A204.1 (cell line): ENCODE measurements at regions not wholly inside any gene's neighbourhood (a gene's known extent, or its start where the extent isn't known, plus 50 kb on each side); places are given as distances from the start of the nearest gene placed in this dataset.

Source experiments
- FAIRE-seq: peaks from 2 replicates; lab custom pipeline; 2012; peaks lifted over from hg19 to GRCh38; lab: Jason Lieb, UNC

DNA sequence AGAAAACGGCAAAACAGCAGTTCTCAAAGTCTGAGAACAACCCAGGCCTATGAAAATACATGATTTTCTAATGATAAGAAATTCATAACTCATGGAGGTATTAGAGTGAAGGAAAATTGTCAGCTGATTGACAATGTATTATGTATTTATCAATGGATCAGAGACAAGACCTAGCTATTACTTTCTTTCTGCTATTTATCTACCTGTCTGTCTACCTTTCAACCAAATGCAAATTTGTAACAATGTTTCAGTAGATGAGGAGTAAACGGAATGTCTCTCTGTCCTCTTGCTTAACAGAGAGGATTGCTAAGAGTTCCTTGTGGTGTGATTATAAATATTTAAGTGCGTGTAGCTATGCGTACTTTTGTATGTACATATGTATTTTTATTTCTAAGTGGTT is 568.7 kb upstream of the RGS18 start:
- no peak for FAIRE-seq

DNA sequence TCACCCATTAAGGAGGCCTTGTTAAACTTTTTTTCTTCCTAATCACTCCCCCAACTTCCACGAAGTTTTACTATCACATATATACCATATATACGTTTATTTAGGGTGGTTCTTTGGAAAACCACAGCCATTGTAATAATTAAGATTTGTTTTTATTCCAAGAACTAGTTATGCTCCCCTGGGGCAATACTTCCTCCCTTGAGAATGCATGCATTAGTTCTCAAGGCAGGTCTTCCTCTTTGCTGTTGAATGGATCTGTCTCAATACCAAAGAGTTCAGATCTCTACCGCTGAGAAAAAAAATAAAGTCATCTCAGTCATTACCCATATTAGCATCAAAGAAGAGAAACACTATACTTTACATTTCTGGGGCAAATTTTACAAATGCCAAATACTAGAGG is 567.7 kb upstream of the RGS18 start:
- FAIRE-seq, result no peak

DNA sequence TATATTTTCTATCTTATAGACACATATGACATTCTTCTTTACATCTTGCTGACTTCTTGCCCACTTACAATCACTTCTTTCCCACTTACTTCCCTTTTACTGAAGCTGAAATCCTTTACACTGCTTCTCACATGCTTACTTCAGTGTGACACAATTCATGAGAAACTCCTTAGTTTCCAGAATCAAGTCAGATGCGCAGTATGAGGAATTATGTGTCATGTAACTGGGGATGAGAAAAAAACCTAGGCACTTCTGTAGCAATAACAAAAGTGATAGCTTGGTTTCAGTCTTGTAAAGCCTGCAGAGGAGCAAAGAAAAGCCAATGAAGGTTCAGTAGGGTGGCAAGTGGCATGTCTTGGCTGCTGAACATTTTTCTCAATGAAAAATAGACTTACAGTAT is 566.2 kb upstream of the RGS18 start:
- no peak for FAIRE-seq

DNA sequence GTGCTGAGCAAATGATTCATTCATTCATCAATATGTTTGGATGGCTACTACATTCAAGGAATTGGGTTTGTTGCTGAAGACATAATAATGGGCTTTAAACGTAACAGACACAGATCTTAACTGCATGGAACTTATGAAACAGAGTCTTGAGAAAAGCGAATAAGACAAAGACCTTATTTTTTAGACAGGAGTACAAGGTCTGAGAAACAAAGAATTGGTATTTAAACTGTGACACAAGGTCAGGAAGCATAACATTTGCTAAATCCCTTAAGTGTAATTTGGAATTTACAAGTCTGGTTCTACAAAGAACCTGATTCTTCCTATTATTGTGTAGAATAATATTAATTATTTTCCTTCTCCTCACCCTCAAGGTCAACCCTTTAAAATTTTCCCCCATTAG is 565.4 kb upstream of the RGS18 start:
- FAIRE-seq, result no peak

DNA sequence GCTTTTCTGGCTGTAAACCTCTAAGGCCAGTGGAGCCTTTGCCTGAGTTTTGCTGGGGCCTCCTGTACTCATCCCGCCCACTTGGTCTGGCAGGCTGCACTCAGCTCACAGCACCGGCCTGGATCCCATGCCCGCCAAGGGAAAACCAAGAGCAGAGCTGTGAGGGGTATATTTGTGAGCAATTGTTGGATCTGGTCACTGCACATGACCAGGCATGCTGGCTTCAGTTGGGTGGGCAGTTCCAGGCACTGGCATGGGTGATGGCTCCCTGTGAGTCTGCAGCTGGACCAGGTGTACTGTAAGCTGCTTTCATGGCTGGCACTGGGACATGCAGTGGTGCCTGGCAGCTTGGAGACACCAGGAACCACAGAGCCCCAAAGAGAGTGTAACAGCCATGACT is 563.1 kb upstream of the RGS18 start:
- FAIRE-seq, result no peak

DNA sequence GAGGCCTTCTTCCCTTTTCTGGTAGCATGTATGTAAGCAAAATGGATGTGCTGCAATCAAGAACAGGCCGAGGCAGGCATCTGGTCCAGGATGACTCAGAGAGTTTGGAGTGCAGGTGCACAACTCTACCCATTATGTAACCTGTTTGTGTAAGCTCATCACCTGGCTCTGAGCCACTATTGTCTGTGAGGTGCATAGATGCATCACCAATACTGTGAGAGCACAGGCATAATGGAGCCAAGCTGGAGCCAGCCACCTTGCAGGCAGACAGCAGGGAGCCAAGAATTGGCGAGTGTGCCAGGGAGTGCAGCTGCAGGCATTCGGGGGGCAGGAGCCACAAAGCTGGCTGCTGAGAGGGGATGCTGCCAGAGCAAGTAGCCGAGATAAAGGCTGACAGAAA is 549.9 kb upstream of the RGS18 start:
- no peak for FAIRE-seq

DNA sequence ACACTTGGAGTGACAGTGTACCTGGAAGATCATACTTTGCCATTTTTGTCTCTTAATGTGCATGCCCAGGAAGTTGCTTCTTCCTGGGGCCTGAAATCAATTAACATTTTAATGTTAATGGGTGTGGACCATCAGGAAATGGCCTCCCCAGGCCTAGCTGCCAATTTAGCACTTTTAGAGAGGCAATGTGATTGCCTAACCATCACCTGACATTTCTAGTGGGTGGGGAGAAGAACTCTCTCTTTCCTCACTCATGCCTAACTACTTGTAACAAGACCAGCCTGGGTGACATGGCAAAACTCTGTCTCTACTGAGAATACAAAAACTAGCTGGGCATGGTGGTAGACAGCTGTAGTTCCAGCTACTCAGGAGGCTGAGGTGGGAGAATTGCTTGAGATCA is 549.0 kb upstream of the RGS18 start:
- FAIRE-seq, result no peak

DNA sequence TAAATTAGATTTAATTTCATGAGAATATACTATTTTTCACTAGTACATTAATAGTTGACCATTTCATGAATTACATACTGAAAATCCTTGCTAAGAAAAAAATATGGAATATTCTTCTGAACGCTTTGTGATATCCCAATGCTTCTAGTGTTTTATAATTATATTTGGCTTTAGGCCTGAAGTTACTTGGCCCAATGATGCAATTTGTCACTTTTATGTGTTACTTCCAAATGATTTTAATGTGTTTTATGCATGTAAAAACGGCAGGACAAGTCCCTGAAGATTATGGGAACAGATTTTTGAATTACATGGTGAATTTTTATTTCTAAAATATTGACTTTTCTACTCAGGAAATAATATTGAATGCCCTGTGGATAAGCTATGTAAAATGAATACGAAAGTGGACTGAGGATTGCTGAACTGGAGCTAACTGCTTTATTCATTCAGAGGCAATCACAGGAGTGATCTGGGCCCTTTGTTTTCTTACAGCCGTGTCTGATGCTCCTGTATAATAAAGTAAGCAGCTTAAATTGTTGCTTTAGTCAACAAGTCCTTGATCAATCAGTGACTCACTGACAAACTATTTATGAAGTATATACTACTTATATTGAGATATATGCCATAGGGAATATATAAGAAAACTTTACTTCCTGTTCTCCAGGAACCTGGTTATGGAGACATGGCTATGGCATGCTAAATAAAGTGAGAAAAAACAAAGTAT is 543.0 kb upstream of the RGS18 start:
- no peak for FAIRE-seq

DNA sequence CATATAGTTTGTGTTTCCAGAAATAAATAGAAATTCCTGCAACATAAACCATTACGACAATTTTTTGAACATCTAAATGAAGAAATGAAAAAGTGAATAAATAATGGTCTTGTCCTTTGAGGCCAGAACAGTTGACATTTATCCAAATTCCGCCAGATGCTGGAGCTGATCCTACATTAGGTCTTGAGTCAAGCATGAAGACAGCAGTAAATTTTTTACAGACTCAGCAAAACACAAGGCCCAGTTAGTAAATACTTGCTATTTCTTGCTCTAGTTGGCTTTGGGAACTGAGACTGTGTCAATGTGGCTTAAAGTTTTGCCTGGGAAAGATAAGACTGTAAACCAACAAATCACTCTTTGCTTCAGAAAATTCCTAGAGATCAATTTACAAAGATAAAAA is 540.1 kb upstream of the RGS18 start:
- FAIRE-seq, result no peak

DNA sequence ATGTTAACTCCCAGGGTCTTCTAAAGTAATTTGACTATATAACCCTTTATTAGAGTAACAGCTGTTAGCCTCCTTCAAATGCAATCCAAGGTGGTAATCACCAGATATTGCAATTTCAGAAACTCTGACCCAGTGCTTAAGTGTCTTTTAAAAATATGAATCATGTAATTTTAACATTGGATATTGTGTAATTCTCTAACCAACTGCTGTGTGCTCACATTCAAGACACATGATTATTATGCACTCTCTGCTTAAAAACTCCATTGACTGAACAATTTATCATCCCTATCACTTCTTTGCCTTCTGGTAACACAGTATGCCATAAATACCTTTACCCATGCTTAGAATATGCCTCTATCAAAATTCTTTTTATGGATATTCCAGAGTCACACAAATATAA is 537.4 kb upstream of the RGS18 start:
- FAIRE-seq, result no peak

DNA sequence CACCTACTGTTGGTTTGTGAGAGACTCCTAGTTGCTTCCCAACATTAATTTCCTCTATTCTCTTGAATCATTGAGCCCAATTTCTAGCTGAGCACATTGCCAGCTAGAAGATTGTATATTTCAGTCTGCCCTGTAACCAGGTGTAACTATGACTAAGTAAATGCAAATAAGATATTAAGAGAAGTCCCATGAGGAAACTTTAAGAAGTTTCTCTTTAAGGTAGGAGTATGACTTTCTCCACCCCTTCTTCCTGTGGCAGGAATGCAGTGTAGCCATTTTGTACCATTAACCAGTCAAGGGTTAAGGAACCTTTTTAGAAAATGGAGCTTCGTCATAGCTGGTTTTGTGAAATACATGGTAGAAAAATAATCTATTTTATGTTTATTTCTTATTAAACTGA is 534.2 kb upstream of the RGS18 start:
- FAIRE-seq, result no peak

DNA sequence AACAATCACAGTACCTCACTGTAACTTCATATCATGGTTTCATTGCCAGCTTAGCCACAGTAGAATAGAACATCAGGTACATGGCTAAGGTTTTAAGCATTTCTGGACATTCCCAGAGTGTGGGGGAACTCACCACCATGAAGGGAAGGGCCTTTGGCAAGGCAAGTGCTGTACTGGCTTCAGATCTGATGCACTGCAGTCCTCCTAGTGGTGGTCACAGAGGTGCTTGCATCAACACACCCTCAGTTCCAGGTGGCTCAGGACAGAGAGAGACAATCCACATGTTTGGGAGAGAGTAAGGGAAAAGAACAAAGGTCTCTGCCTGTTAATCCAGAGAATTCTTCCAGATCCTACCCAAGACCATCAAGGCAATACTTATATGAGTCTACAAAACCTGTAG is 528.4 kb upstream of the RGS18 start:
- FAIRE-seq, result no peak

DNA sequence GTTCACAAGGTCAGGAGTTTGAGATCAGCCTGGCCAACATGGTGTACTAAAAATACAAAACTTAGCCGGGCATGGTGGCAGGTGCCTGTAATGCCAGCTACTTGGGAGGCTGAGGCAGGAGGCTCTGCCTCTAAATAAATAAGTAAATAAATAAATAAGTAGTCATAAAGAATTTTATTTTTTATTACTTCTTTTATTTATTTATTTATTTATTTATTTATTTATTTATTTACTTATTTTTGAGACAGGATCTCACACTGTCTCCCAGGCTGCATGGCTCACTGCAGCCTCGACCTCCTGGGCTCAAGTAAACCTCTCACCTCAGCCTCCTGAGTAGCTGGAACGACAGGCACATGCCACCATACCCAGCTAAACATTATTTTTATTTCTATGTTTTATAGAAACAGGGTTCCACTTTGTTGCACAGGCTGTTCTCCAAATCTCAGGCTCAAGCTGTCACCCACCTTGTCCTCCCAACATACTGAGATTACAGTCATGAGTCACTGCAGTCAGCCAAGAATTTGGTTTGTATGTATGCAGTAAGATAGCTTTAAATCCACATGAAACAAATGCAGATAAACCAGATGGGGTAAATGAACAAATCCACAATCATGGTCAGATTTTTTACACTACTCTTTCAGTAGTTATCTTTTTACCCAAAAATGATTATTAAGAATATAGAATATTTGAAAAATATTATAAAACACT is 523.3 kb upstream of the RGS18 start:
- FAIRE-seq, result no peak

DNA sequence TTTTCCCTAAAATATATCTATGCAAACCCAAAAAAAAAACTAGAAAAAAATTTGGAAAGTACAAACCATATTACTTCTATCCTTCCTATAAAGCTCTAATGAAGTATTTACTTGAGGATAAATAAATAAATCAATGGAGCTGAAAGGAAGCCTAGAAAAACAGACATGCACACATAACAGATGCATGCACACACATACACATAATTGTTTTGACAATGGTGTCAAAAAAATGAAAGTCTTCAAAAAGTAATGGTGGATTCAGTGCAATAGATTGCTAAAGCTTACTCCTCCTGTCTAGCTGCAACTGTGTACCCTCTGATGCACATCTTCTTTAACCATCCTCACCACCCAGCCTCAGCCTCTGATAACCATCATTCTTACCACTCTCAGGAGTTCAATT is 521.9 kb upstream of the RGS18 start:
- no peak for FAIRE-seq

DNA sequence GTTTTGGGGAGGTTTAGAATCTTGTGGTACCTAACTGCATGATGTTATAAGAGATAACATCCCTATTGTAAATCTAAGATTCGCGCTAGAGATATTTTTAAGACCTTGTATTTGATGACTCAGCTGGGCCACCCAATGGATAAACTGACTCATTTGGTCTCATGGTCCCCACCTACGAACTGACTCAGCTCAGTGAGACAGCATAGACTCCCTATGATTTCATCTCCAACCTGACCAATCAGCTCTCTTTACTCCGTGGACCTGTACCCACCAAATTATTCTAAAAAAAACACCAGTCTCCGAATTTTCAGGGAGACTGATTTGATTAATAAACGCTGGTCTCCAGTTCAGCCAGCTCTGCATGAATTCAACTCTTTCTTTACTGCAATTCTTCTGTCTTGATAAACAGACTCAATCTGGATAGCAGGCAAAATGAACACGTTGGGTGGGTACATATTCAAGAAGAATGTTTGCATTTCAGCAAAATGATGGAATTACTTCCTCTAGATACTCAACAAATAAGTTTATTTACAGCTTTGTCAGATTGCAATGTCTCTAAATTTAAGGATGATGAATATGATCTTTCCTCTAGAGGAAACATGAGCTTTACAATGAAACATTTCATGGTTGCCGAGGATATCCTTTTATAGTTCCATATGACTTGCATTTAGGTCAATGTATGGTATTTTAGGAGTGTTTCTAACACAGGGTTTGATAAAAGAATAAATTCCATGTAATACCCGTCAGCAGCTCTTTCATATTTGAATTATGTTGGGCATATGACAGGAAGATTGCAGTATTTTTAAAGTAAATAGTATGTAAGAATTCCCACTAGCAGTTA is 516.6 kb upstream of the RGS18 start:
- no peak for FAIRE-seq

DNA sequence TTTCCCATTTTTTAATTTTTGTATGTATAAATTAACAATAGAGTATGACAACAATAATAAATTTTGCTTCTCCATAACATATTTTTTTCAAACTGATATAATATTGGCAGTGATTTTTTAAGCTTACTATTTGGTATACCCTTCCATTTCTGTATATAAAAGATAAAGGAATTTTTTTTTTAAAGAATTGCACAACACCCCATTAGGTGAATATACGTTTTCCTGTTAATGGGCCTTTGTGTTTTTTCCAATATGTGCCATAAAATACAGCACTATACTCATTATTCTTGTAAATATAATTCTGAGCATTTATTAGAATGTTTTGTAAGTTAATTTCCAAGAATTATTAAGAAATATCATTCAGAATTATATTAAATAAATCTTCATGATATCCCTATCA is 515.2 kb upstream of the RGS18 start:
- no peak for FAIRE-seq

DNA sequence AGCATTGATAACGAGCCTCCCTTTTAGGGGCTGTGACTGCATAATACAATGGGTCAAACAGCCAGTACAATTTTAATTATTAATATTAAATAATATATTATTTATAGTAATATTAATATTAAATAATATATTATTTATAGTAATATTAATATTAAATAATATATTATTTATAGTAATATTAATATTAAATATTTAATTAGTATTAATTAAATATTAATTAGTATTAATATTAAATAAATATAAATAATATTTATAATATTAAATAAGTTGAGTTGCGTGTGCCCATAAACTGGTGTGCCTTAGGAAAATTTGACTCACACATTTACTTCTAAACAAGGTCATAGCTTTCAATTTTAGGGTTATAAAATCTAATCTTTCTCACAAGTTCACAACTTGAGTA is 509.3 kb upstream of the RGS18 start:
- peak; percentile 99 for FAIRE-seq

DNA sequence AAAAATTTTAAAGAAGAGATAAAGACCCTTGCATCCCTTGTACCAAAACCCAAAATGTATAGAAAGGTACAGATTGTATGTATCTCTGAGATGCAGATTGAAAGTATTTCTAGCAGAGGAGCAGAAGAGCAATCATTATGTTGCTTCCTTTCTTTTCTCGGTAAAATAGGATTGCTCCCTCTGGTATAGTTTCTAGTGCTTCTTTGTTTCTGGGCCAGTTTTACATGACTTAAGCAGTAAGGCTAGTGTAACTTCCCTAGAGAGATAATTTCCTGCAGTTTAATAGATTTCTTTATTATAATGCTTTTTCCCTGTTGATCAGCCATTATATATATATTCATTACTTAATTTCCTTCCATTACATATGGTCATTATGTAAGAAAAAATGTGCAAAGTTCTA is 496.2 kb upstream of the RGS18 start:
- no peak for FAIRE-seq

DNA sequence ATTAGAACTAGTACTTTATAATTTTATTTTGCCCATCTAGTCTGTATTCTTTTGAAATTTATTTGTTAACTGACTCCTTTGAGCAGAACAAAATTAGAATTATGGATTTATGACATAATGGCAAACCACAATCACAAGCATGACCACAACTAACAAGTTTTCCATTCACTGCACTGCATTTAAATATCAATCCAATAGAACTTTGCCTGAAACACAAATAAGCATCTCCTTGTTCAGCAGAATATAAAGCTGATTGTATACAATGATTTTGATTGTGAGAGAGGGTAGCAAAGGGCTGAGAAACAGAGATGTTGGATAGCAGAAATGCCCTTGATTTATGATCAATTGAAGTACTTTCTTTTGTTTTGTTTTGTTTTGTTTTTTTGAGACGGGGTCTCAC is 495.5 kb upstream of the RGS18 start:
- FAIRE-seq, result no peak

DNA sequence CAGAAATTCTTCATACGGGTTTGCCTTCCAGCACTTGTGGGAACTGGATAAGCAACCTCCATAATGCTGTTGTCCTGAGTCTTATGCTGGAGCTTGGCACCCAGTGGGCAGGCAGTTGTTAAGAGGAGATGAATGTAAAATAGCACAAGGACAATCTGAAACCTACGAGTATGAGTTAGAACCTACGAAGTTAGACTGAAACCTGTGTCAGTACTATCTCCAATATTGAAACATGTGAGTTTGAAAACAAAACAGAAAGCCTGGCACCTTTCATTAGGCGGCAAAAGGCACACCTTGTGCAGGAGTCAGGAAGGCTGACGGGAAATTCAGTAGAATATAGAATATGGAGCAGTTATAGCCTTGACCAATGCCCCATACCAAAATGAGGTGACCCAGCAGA is 489.7 kb upstream of the RGS18 start:
- FAIRE-seq, result no peak

DNA sequence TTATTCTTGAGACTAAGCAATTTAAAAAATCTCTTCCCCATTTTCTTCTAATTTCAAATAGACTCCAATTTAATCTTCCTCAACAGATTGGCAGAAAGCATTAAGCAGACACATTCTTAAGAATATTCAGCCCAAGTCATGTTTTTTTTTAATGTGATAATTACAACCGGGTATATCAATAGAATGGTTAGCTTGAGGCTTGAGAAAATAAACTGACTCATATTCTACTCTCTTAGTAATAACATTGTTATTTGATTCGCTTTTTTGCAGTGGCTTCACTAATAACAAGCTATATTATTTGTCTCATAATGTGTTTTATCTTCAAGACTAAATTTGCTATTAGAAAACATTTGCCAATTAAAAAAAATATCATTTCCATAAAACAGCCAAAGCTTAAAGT is 488.6 kb upstream of the RGS18 start:
- FAIRE-seq, result no peak

DNA sequence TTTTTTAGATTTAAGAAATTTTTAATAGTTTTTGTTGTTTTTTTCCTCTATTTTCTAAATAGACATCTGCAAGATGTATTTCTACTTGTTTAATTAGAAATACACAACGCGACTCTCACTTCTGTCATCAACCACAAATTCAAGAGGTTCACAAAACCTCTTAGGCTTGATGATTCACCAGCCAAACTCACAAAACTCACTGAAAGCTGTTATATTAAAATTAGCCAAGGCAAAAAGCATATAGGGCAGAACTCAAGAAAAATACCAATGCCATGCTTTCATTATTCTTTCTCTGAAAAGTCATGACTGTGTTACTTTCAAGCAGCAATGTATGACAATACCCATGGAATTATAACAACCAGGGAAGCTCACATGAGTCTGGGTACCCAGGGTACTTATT is 487.0 kb upstream of the RGS18 start:
- no peak for FAIRE-seq

DNA sequence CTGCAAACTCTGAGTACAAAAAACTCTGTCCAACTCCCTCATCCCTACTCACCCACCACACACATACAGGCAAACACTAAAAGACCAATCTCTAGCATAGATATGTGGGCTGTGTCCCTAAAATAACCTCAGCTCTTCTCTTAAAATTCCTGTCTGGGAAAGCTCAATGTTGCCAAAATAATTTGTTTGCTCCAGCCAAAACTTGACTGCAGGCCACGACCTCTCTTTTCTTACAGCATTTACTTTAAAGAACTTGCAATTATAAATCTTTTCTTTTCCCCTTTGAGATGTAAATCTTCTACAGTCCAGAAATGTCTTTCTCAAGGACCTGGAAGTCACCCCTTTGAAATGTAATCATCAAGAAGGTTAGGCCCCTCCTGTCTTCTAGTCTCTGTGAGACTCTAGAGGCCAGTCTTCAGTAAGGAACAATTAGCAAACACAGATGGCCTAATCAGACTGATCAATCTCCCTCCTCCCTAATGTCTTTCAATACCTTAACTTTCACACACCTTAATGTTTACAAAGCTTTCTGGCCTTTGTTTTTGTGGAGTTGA is 483.6 kb upstream of the RGS18 start:
- FAIRE-seq, result no peak
